T-cell (primary cell): ENCODE measurements at regions not wholly inside any gene's neighbourhood (a gene's known extent, or its start where the extent isn't known, plus 50 kb on each side); places are given as distances from the start of the nearest gene placed in this dataset.

Experiments used
- ATAC-seq, 4 experiments: fragments of 200-7000 bp in 3 of 4; fragments of 150-1000 bp in 1 of 4; cut with Tn5 transposase; replicated peaks in 1 of 4; 1 replicate in 3 of 4; 2 replicates in 1 of 4; pipeline ENCODE4 v1.10.0; 2021; ENCODE audit warnings: moderate library complexity in 3 of 4, mild to moderate bottlenecking in 2 of 4, moderate number of reproducible peaks in 1 of 4
- CTCF ChIA-PET, 2 donors: fragments of 300-600 bp; sonication (Branson Sonifier 250); formaldehyde crosslinking; loops; one replicate each; lab custom pipeline; 2022; ENCODE audit warnings: antibody characterized with exemption in 2 of 2; lab: Charles Lee
- POLR2A ChIA-PET, 2 donors: fragments of 300-600 bp; sonication (Branson Sonifier 250); formaldehyde crosslinking; loops; one replicate each; lab custom pipeline; 2022; ENCODE audit warnings: antibody characterized with exemption in 2 of 2; lab: Charles Lee
- DNase-seq, 35 experiments: peaks; one replicate each; pipeline versions ENCODE4 v3.0.0 to v3.0.0-alpha.2; 2013 to 2023
- H3K27ac ChIP-seq: one replicate; pipeline ENCODE4 v1.5.1; 2013; ENCODE audit warnings: low read length
- H3K27me3 ChIP-seq, 2 experiments: replicated peaks in 1 of 2; 1 replicate in 1 of 2; 2 replicates in 1 of 2; pipeline versions ENCODE4 v1.6.1 to v1.7.0; 2013; ENCODE audit warnings: low read length in 1 of 2, mixed read lengths in 1 of 2; ENCODE audit not compliant: control insufficient read depth in 2 of 2, insufficient read depth in 2 of 2; ENCODE audit errors: extremely low read depth in 1 of 2
- H3K36me3 ChIP-seq, 2 donors: 1 replicate in 1 of 2; 2 replicates in 1 of 2; pipeline versions ENCODE4 v1.6.1 to v1.7.0; 2013; ENCODE audit warnings: low read length in 1 of 2; ENCODE audit not compliant: control insufficient read depth in 2 of 2, insufficient read depth in 1 of 2; ENCODE audit errors: extremely low read depth in 1 of 2
- H3K4me1 ChIP-seq, 2 experiments: 1 replicate in 1 of 2; 2 replicates in 1 of 2; pipeline versions ENCODE4 v1.6.1 to v1.7.0; 2013; ENCODE audit warnings: low read length in 2 of 2, mixed read lengths in 1 of 2; ENCODE audit not compliant: insufficient read depth in 2 of 2, control insufficient read depth in 1 of 2; ENCODE audit errors: extremely low read depth in 1 of 2
- H3K4me3 ChIP-seq, 2 donors: 1 replicate in 1 of 2; 2 replicates in 1 of 2; pipeline versions ENCODE4 v1.5.1 to v1.7.0; 2013; ENCODE audit warnings: mild to moderate bottlenecking in 2 of 2, low read length in 1 of 2, moderate library complexity in 1 of 2; ENCODE audit not compliant: control insufficient read depth in 1 of 2; ENCODE audit errors: extremely low read depth in 1 of 2
- H3K9me3 ChIP-seq: 2 replicates; pipeline ENCODE4 v1.7.0; 2013
- H3K27ac Mint-ChIP-seq, 2 donors: one replicate each; pipeline ENCODE4 v1.8.0; 2020 to 2021; ENCODE audit warnings: mild to moderate bottlenecking in 2 of 2, mixed read lengths in 2 of 2
- H3K27me3 Mint-ChIP-seq, 2 donors: one replicate each; pipeline ENCODE4 v1.8.0; 2021 to 2022; ENCODE audit warnings: mixed read lengths in 2 of 2
- H3K36me3 Mint-ChIP-seq: one replicate; pipeline ENCODE4 v1.8.0; 2021; ENCODE audit warnings: mixed read lengths
- H3K4me1 Mint-ChIP-seq, 3 donors: one replicate each; pipeline ENCODE4 v1.8.0; 2020 to 2022; ENCODE audit warnings: mixed read lengths in 3 of 3, mild to moderate bottlenecking in 1 of 3
- H3K4me3 Mint-ChIP-seq, 3 donors: one replicate each; pipeline ENCODE4 v1.8.0; 2020 to 2022; ENCODE audit warnings: mild to moderate bottlenecking in 3 of 3, mixed read lengths in 3 of 3, moderate library complexity in 3 of 3
- H3K9me3 Mint-ChIP-seq, 3 donors: one replicate each; pipeline ENCODE4 v1.8.0; 2020 to 2022; ENCODE audit warnings: mixed read lengths in 3 of 3
- WGBS: methylation state at CpG from one replicate; pipeline ENCODE4 v1.1.5; 2013; ENCODE audit warnings: missing lambda C conversion rate; ENCODE audit not compliant: insufficient coverage; 5-methylcytosine and 5-hydroxymethylcytosine counted together

GRCh38 chr2:162915858-162916257 is 77.3 kb upstream of the KCNH7 start:
- 62% methylated on average over 3 of the region's 8 CpGs for WGBS
- H3K4me1 ChIP-seq, result no peaks in the 10 kb centered on the region
- H3K27ac ChIP-seq, result no peak overlapping the region
- Mint-ChIP-seq H3K27me3 (no peaks in the 10 kb centered on the region), H3K36me3 (no peaks in the 10 kb centered on the region), H3K27ac (no peak overlapping the region), H3K4me3 (no peak overlapping the region), H3K4me1 (no peaks in the 10 kb centered on the region), H3K9me3 (peaks cover 6 to 16% (median 8%) of the 10 kb centered on the region in 3 donors)
- no peaks in the 10 kb centered on the region for H3K36me3 ChIP-seq
- ChIA-PET POLR2A (no interaction called here), CTCF (no interaction called here)
- no peak overlapping the region for H3K4me3 ChIP-seq
- ATAC-seq, result no peak
- H3K9me3 ChIP-seq, result no peaks in the 10 kb centered on the region
- no peaks in the 10 kb centered on the region for H3K27me3 ChIP-seq
- no peak for DNase-seq

- Histone ChIP-seq H3K9me3 (no peaks in the 10 kb centered on the region), H3K27ac (no peak overlapping the region), H3K36me3 (no peaks in the 10 kb centered on the region), H3K4me3 (no peak overlapping the region), H3K4me1 (no peaks in the 10 kb centered on the region), H3K27me3 (no peaks in the 10 kb centered on the region)
- Mint-ChIP-seq H3K27me3 (no peaks in the 10 kb centered on the region), H3K27ac (no peak overlapping the region), H3K9me3 (peaks cover 6 to 16% (median 8%) of the 10 kb centered on the region in 3 donors), H3K4me1 (no peaks in the 10 kb centered on the region), H3K4me3 (no peak overlapping the region), H3K36me3 (no peaks in the 10 kb centered on the region)
- 100% methylated on average over 1 of the region's 2 CpGs for WGBS
- ATAC-seq (no peak), DNase-seq (no peak)
- POLR2A ChIA-PET, result no interaction called here
- CTCF ChIA-PET, result no interaction called here
Measured at GRCh38 chr2:162914161-162914560, 75.6 kb upstream of the KCNH7 start.

- Histone ChIP-seq H3K27me3 (no peaks in the 10 kb centered on the region), H3K36me3 (no peaks in the 10 kb centered on the region), H3K9me3 (no peaks in the 10 kb centered on the region), H3K27ac (no peak overlapping the region), H3K4me3 (no peak overlapping the region), H3K4me1 (no peaks in the 10 kb centered on the region)
- ATAC-seq, result no peak
- H3K36me3 Mint-ChIP-seq, result no peaks in the 10 kb centered on the region
- H3K27ac Mint-ChIP-seq, result no peak overlapping the region
- no peaks in the 10 kb centered on the region for H3K27me3 Mint-ChIP-seq
- peaks cover 6 to 16% (median 8%) of the 10 kb centered on the region in 3 donors for H3K9me3 Mint-ChIP-seq
- no peak for DNase-seq
- CTCF ChIA-PET, result no interaction called here
- 80% methylated on average over 1 of the region's 2 CpGs for WGBS
- POLR2A ChIA-PET, result no interaction called here
- H3K4me1 Mint-ChIP-seq, result no peaks in the 10 kb centered on the region
- H3K4me3 Mint-ChIP-seq, result no peak overlapping the region
Measured at GRCh38 chr2:162912787-162913186, 74.2 kb upstream of the KCNH7 start.

- WGBS, result 20% methylated on average over 1 of the region's 2 CpGs
- POLR2A ChIA-PET, result no interaction called here
- H3K4me3 Mint-ChIP-seq, result no peak overlapping the region
- ATAC-seq (no peak), DNase-seq (no peak)
- H3K4me3 ChIP-seq, result no peak overlapping the region
- no peak overlapping the region for H3K27ac ChIP-seq
- H3K27me3 Mint-ChIP-seq, result no peaks in the 10 kb centered on the region
- no peak overlapping the region for H3K27ac Mint-ChIP-seq
- H3K4me1 Mint-ChIP-seq, result no peaks in the 10 kb centered on the region
- no peaks in the 10 kb centered on the region for H3K9me3 ChIP-seq
- no peaks in the 10 kb centered on the region for H3K36me3 Mint-ChIP-seq
- no peaks in the 10 kb centered on the region for H3K4me1 ChIP-seq
- no peaks in the 10 kb centered on the region for H3K36me3 ChIP-seq
- no peaks in the 10 kb centered on the region for H3K27me3 ChIP-seq
- CTCF ChIA-PET, result no interaction called here
- H3K9me3 Mint-ChIP-seq, result peaks cover 0 to 6% (median 1%) of the 10 kb centered on the region in 3 donors
Measured at GRCh38 chr2:162908567-162908966, 70.0 kb upstream of the KCNH7 start.

- Mint-ChIP-seq H3K4me1 (no peaks in the 10 kb centered on the region), H3K9me3 (no peaks in the 10 kb centered on the region), H3K4me3 (no peak overlapping the region), H3K27me3 (no peaks in the 10 kb centered on the region), H3K27ac (no peak overlapping the region), H3K36me3 (no peaks in the 10 kb centered on the region)
- H3K9me3 ChIP-seq, result no peaks in the 10 kb centered on the region
- H3K4me1 ChIP-seq, result no peaks in the 10 kb centered on the region
- no peak overlapping the region for H3K4me3 ChIP-seq
- H3K27ac ChIP-seq, result no peak overlapping the region
- ATAC-seq, result no peak
- POLR2A ChIA-PET, result no interaction called here
- DNase-seq, result peak in 1 of 35 experiments; percentile 6
- no CpG with 5 or more reads among the region's 4 CpGs for WGBS
- H3K36me3 ChIP-seq, result no peaks in the 10 kb centered on the region
- no peaks in the 10 kb centered on the region for H3K27me3 ChIP-seq
- CTCF ChIA-PET, result no interaction called here
Measured at GRCh38 chr2:162890690-162891311, 52.2 kb upstream of the KCNH7 start.

- WGBS, result no CpG with 5 or more reads among the region's 3 CpGs
- CTCF ChIA-PET, result interaction anchor here in 1 of 2 donors (0.6 kb wide), 1 partner anchor 22 kb away, joined by 3 read pairs; no protein-coding TSS in a partner anchor
- H3K4me3 Mint-ChIP-seq, result no peak overlapping the region
Measured at GRCh38 chr2:162888652-162889051, 50.1 kb upstream of the KCNH7 start.

More at GRCh38 chr2:162888652-162889051, 50.1 kb upstream of the KCNH7 start:
- Mint-ChIP-seq H3K4me1 (no peaks in the 10 kb centered on the region), H3K9me3 (peaks cover 0 to 7% (median 0%) of the 10 kb centered on the region in 3 donors), H3K36me3 (no peaks in the 10 kb centered on the region), H3K27me3 (no peaks in the 10 kb centered on the region), H3K27ac (no peak overlapping the region)
- Histone ChIP-seq H3K4me1 (no peaks in the 10 kb centered on the region), H3K4me3 (no peak overlapping the region), H3K9me3 (no peaks in the 10 kb centered on the region), H3K36me3 (no peaks in the 10 kb centered on the region), H3K27ac (no peak overlapping the region), H3K27me3 (no peaks in the 10 kb centered on the region)
- no peak for ATAC-seq
- no peak for DNase-seq
- POLR2A ChIA-PET, result no interaction called here
